ENCODE measurements at regions not wholly inside any gene's neighbourhood (a gene's known extent, or its start where the extent isn't known, plus 50 kb on each side); places are given as distances from the start of the nearest gene placed in this dataset.

DNA sequence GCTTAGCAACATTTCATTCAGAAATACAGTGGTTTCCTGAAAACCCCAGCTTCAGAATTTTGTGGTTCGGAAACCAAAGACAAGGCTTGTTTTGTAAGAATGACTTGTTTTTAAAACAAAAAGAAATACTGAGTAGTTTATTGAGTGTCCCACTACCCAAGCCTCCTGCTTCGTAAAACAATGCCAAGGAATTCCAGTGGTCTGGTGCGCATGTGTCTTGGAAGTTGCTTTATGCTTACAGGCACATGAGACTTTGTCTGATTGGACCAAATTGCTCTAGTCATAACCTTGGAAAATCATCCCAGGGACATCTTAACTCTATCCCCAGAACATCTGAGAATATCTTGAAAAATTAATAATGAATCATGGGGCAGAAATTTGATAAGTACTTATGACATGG lies 77.1 kb upstream of the FST start:
- H3K9me3 Mint-ChIP-seq (ENCODE audit: unreplicated experiment), result no peaks in the 10 kb centered on the region
- H3K4me1 Mint-ChIP-seq (ENCODE audit: unreplicated experiment), result no peaks in the 10 kb centered on the region
- TF ChIP-seq, protein P1, sequence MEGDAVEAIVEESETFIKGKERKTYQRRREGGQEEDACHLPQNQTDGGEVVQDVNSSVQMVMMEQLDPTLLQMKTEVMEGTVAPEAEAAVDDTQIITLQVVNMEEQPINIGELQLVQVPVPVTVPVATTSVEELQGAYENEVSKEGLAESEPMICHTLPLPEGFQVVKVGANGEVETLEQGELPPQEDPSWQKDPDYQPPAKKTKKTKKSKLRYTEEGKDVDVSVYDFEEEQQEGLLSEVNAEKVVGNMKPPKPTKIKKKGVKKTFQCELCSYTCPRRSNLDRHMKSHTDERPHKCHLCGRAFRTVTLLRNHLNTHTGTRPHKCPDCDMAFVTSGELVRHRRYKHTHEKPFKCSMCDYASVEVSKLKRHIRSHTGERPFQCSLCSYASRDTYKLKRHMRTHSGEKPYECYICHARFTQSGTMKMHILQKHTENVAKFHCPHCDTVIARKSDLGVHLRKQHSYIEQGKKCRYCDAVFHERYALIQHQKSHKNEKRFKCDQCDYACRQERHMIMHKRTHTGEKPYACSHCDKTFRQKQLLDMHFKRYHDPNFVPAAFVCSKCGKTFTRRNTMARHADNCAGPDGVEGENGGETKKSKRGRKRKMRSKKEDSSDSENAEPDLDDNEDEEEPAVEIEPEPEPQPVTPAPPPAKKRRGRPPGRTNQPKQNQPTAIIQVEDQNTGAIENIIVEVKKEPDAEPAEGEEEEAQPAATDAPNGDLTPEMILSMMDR (IDR thresholded peaks at IDR 0.05; ENCODE audit: unreplicated experiment), result no peak

DNA sequence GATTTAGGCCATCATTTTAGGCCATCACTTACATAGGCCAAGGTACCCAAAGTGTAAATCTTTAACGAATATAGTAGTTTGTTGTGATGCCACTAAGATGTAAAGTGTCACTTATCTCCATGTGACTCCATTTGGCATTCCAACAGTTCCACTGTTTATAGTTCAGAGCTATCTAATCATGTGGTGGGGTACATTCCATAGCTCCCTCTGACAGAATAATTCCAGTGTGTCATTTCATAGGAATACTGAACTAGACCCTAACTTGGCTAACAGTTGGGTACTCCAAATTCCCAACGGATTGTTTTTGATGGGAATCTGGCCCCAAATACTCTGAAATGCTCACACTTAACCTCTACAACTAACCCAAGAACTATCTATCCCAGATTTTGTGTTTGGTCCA lies 76.7 kb upstream of the FST start:
- DNase-seq (ENCODE audit: low spot score), result no peak
- no peak overlapping the region for H3K4me3 Mint-ChIP-seq (ENCODE audit: unreplicated experiment)
- H3K9me3 Mint-ChIP-seq (ENCODE audit: unreplicated experiment), result no peaks in the 10 kb centered on the region
- TF ChIP-seq, protein P1 (IDR thresholded peaks at IDR 0.05; ENCODE audit: unreplicated experiment), result no peak
- H3K4me1 Mint-ChIP-seq (ENCODE audit: unreplicated experiment), result no peaks in the 10 kb centered on the region
- no peaks in the 10 kb centered on the region for H3K27me3 Mint-ChIP-seq (ENCODE audit: unreplicated experiment)
- H3K36me3 Mint-ChIP-seq (ENCODE audit: low read depth, unreplicated experiment), result no peaks in the 10 kb centered on the region
- H3K27ac Mint-ChIP-seq (ENCODE audit: unreplicated experiment), result no peak overlapping the region

More for the DNA sequence above, 77.1 kb upstream of the FST start:
- no peak overlapping the region for H3K4me3 Mint-ChIP-seq (ENCODE audit: unreplicated experiment)
- H3K27me3 Mint-ChIP-seq (ENCODE audit: unreplicated experiment), result no peaks in the 10 kb centered on the region
- no peak overlapping the region for H3K27ac Mint-ChIP-seq (ENCODE audit: unreplicated experiment)
- DNase-seq (ENCODE audit: low spot score), result no peak
- H3K36me3 Mint-ChIP-seq (ENCODE audit: low read depth, unreplicated experiment), result no peaks in the 10 kb centered on the region

DNA sequence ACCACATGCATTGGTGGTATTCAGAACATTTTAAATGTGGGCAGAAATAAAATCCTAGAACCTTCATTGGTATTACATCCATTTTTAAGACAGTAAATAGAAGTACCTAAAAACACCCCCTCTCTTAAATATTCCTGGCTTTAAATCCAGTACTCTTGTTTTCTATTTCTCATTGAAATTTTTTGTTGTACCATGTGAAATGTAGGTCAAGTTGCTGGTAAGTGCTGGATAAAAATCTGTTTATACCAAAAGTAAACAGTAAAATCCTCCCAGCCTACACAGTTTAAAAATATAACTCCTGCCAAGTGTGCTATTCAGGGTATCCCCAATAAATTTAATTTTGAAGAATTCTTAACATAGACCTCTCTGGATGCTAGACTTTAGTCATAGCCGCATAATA lies 75.0 kb upstream of the FST start:
- H3K4me3 Mint-ChIP-seq (ENCODE audit: unreplicated experiment), result no peak overlapping the region
- H3K27me3 Mint-ChIP-seq (ENCODE audit: unreplicated experiment), result no peaks in the 10 kb centered on the region
- H3K36me3 Mint-ChIP-seq (ENCODE audit: low read depth, unreplicated experiment), result no peaks in the 10 kb centered on the region
- no peak overlapping the region for H3K27ac Mint-ChIP-seq (ENCODE audit: unreplicated experiment)
- no peaks in the 10 kb centered on the region for H3K4me1 Mint-ChIP-seq (ENCODE audit: unreplicated experiment)
- H3K9me3 Mint-ChIP-seq (ENCODE audit: unreplicated experiment), result no peaks in the 10 kb centered on the region
- DNase-seq (ENCODE audit: low spot score), result no peak
- TF ChIP-seq, protein P1 (IDR thresholded peaks at IDR 0.05; ENCODE audit: unreplicated experiment), result no peak

DNA sequence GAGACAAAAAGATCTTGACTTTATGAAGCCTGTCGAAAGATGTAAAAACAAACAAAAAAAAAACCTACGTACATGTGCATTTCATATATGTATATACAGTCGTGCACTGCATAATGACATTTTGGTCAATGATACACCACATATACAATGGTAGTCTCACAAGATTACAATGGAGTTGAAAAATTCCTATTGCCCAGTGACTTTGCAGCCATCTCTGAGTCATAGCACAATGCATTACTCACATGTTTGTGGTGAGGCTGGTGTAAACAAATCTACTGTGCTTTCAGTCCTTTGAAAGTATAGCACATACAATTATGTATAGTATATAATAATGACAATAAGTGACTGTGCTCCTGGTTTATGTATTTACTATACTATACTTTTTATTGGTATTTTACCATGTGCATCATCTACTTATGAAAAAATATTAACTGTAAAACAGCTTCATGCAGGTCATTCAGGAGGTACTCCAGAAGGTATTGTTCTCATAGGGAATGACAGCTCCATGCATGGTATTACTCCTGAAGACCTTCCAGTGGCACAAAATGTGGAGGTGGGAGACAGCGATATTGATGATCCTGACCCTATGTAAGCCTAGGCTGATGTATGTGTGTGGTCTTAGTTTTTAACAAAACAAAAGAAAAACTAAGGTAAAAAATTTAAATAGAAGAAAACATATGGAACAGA lies 73.7 kb upstream of the FST start:
- Mint-ChIP-seq H3K36me3 (ENCODE audit: low read depth, unreplicated experiment) (no peaks in the 10 kb centered on the region), H3K27me3 (ENCODE audit: unreplicated experiment) (no peaks in the 10 kb centered on the region), H3K9me3 (ENCODE audit: unreplicated experiment) (no peaks in the 10 kb centered on the region), H3K4me3 (ENCODE audit: unreplicated experiment) (no peak overlapping the region), H3K27ac (ENCODE audit: unreplicated experiment) (no peak overlapping the region), H3K4me1 (ENCODE audit: unreplicated experiment) (no peaks in the 10 kb centered on the region)
- no peak for DNase-seq (ENCODE audit: low spot score)
- TF ChIP-seq, protein P1 (IDR thresholded peaks at IDR 0.05; ENCODE audit: unreplicated experiment), result no peak

DNA sequence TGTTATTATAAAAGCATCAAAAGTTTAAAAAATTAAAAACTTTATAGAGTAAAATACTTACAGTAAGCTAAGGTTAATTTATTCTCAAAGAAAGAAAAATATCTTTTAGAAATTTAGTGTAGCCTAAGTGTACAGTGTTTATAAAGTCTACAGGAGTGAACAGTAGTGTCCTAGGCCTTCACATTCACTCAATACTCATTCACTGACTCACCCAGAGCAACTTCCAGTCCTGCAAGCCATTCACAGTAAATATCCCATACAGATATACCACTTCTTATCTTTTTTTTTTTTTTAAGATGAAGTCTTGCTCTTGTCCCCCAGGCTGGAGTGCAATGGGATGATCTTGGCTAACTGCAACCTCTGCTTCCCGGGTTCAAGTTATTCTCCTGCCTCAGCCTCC lies 73.1 kb upstream of the FST start:
- Mint-ChIP-seq H3K9me3 (ENCODE audit: unreplicated experiment) (no peaks in the 10 kb centered on the region), H3K27me3 (ENCODE audit: unreplicated experiment) (no peaks in the 10 kb centered on the region), H3K27ac (ENCODE audit: unreplicated experiment) (no peak overlapping the region), H3K4me3 (ENCODE audit: unreplicated experiment) (no peak overlapping the region), H3K4me1 (ENCODE audit: unreplicated experiment) (no peaks in the 10 kb centered on the region), H3K36me3 (ENCODE audit: low read depth, unreplicated experiment) (no peaks in the 10 kb centered on the region)
- no peak for DNase-seq (ENCODE audit: low spot score)
- TF ChIP-seq, protein P1 (IDR thresholded peaks at IDR 0.05; ENCODE audit: unreplicated experiment), result no peak
